HEK293 (cell line): ENCODE measurements at regions not wholly inside any gene's neighbourhood (a gene's known extent, or its start where the extent isn't known, plus 50 kb on each side); places are given as distances from the start of the nearest gene placed in this dataset.
A peak's percentile ranks its signal among the peaks of the same experiment; 100 is the strongest.

Experiments
- CTCF ChIA-PET: fragments of 350-600 bp; formaldehyde crosslinking; extraction: SDS; loops from one replicate; lab custom pipeline; 2021; ENCODE audit warnings: antibody characterized with exemption; lab: Yijun Ruan, JAX
- POLR2A ChIA-PET: fragments of 300-600 bp; formaldehyde crosslinking; extraction: SDS; loops from one replicate; lab custom pipeline; 2020; ENCODE audit warnings: antibody characterized with exemption, inconsistent platforms; lab: Yijun Ruan, JAX
- H3K27ac ChIP-seq: fragments of 200-500 bp; sonication (Bioruptor generic); 2 replicates; pipeline ENCODE4 v1.5.1; 2014; ENCODE audit warnings: low read depth, low read length, control low read depth, inconsistent platforms; ENCODE audit errors: extremely low read depth
- H3K36me3 ChIP-seq, 2 experiments: fragments of 200-500 bp in 1 of 2; sonication (Bioruptor generic) in 1 of 2; 1 replicate in 1 of 2; 2 replicates in 1 of 2; pipeline ENCODE4 v1.5.1; 2014 to 2017; ENCODE audit warnings: inconsistent platforms in 2 of 2, low read length in 2 of 2; ENCODE audit not compliant: control insufficient read depth in 2 of 2, insufficient read depth in 1 of 2
- H3K4me1 ChIP-seq: fragments of 200-500 bp; sonication (Bioruptor generic); 2 replicates; pipeline ENCODE4 v1.5.1; 2014; ENCODE audit warnings: mild to moderate bottlenecking, low read length, inconsistent platforms; ENCODE audit not compliant: control insufficient read depth, insufficient read depth
- H3K4me3 ChIP-seq: 2 replicates; pipeline ENCODE4 v1.5.1; 2011; ENCODE audit warnings: low read depth, mild to moderate bottlenecking, control low read depth, low read length, moderate library complexity
- H3K9me3 ChIP-seq: fragments of 200-500 bp; sonication (Bioruptor generic); 2 replicates; pipeline ENCODE4 v1.5.1; 2014; ENCODE audit warnings: low read depth, low read length, inconsistent platforms; ENCODE audit not compliant: control insufficient read depth, insufficient read depth
- ATF2 ChIP-seq: fragments of 450-650 bp; formaldehyde crosslinking; IDR thresholded peaks from 2 replicates; pipeline ENCODE4 v1.5.1; 2016; ENCODE audit warnings: missing biosample characterization, missing genetic modification characterization, low read depth
- HOXA7 ChIP-seq: sonication (generic); formaldehyde crosslinking; IDR thresholded peaks from 2 replicates; pipeline ENCODE4 v1.8.1; 2022; ENCODE audit warnings: missing genetic modification reagents, borderline replicate concordance
- MZF1 ChIP-seq: fragments of 450-650 bp; formaldehyde crosslinking; IDR thresholded peaks from 2 replicates; pipeline ENCODE4 v1.5.1; 2017; ENCODE audit warnings: missing biosample characterization, missing genetic modification characterization, borderline replicate concordance
- SCRT1 ChIP-seq: fragments of 450-650 bp; formaldehyde crosslinking; IDR thresholded peaks from 2 replicates; pipeline ENCODE4 v1.5.1; 2016; ENCODE audit warnings: missing biosample characterization, missing genetic modification characterization, borderline replicate concordance
- SCRT2 ChIP-seq: fragments of 450-650 bp; formaldehyde crosslinking; IDR thresholded peaks from 2 replicates; pipeline ENCODE4 v1.5.1; 2016; ENCODE audit warnings: missing biosample characterization, missing genetic modification characterization
- TCF7L2 ChIP-seq: IDR thresholded peaks from 2 replicates; pipeline ENCODE4 v1.6.1; 2011; ENCODE audit warnings: low read depth, mild to moderate bottlenecking, inconsistent platforms, low read length, moderate library complexity, borderline replicate concordance
- WT1 ChIP-seq: fragments of 450-650 bp; formaldehyde crosslinking; IDR thresholded peaks from 2 replicates; pipeline ENCODE4 v1.5.1; 2016; ENCODE audit warnings: missing biosample characterization, missing genetic modification characterization
- YY1 ChIP-seq: fragments of 450-650 bp; formaldehyde crosslinking; IDR thresholded peaks from 2 replicates; pipeline ENCODE4 v1.5.1; 2018; ENCODE audit warnings: missing biosample characterization, missing genetic modification characterization
- ZBTB17 ChIP-seq: fragments of 450-650 bp; formaldehyde crosslinking; IDR thresholded peaks from 2 replicates; pipeline ENCODE4 v1.5.1; 2016; ENCODE audit warnings: missing biosample characterization, missing genetic modification characterization
- ZBTB44 ChIP-seq: fragments of 450-650 bp; IDR thresholded peaks from 2 replicates; pipeline ENCODE4 v1.5.1; 2018; ENCODE audit warnings: missing biosample characterization, mild to moderate bottlenecking, missing genetic modification characterization
- ZBTB49 ChIP-seq: fragments of 450-650 bp; formaldehyde crosslinking; IDR thresholded peaks from 2 replicates; pipeline ENCODE4 v1.5.1; 2016; ENCODE audit warnings: missing biosample characterization, missing genetic modification characterization, low read depth
- ZNF114 ChIP-seq: fragments of 450-650 bp; formaldehyde crosslinking; IDR thresholded peaks from 2 replicates; pipeline ENCODE4 v1.5.0; 2017; ENCODE audit warnings: missing biosample characterization, missing genetic modification characterization
- ZNF121 ChIP-seq: fragments of 450-650 bp; formaldehyde crosslinking; IDR thresholded peaks from 2 replicates; pipeline ENCODE4 v1.5.1; 2016; ENCODE audit warnings: missing biosample characterization, missing genetic modification characterization
- ZNF175 ChIP-seq: fragments of 450-650 bp; formaldehyde crosslinking; IDR thresholded peaks from 2 replicates; pipeline ENCODE4 v1.5.1; 2016; ENCODE audit warnings: missing biosample characterization, missing genetic modification characterization
- ZNF19 ChIP-seq: fragments of 450-650 bp; formaldehyde crosslinking; IDR thresholded peaks from 2 replicates; pipeline ENCODE4; 2016; ENCODE audit warnings: missing biosample characterization, missing genetic modification characterization, low read depth
- ZNF266 ChIP-seq: fragments of 450-650 bp; formaldehyde crosslinking; IDR thresholded peaks from 2 replicates; pipeline ENCODE4 v1.5.1; 2016; ENCODE audit warnings: missing biosample characterization, missing genetic modification characterization, low read depth
- ZNF404 ChIP-seq: fragments of 450-650 bp; formaldehyde crosslinking; IDR thresholded peaks from 2 replicates; pipeline ENCODE4 v1.5.1; 2017; ENCODE audit warnings: missing biosample characterization, missing genetic modification characterization
- ZNF610 ChIP-seq: fragments of 450-650 bp; formaldehyde crosslinking; IDR thresholded peaks from 2 replicates; pipeline ENCODE4 v1.5.1; 2016; ENCODE audit warnings: missing biosample characterization, missing genetic modification characterization, borderline replicate concordance
- ZNF664 ChIP-seq: fragments of 450-650 bp; formaldehyde crosslinking; IDR thresholded peaks from 2 replicates; pipeline ENCODE4 v1.5.1; 2016; ENCODE audit warnings: missing biosample characterization, missing genetic modification characterization
- TF ChIP-seq, protein P1 (sequence below): fragments of 450-650 bp; formaldehyde crosslinking; IDR thresholded peaks from 2 replicates; pipeline ENCODE4 v1.5.1; 2016; ENCODE audit warnings: missing biosample characterization, missing genetic modification characterization
- TF ChIP-seq, protein P2 (sequence below): fragments of 450-650 bp; formaldehyde crosslinking; optimal IDR thresholded peaks from 2 replicates; pipeline ENCODE3; 2016; ENCODE audit warnings: missing biosample characterization, mild to moderate bottlenecking, missing genetic modification characterization
- TF ChIP-seq, protein P3 (sequence below): fragments of 450-650 bp; formaldehyde crosslinking; IDR thresholded peaks from 2 replicates; pipeline ENCODE4 v1.5.1; 2016; ENCODE audit warnings: missing biosample characterization, missing genetic modification characterization

- Histone ChIP-seq H3K4me3 (no peak overlapping the region), H3K9me3 (no peaks in the 10 kb centered on the region), H3K4me1 (no peaks in the 10 kb centered on the region), H3K36me3 (no peaks in the 10 kb centered on the region), H3K27ac (no peak overlapping the region)
- ChIA-PET POLR2A (no interaction called here), CTCF (no interaction called here)
- TF ChIP-seq ZNF114 (tag by site-specific recombination), result no peak
- no peak for TF ChIP-seq MZF1 (tag by site-specific recombination)
- TF ChIP-seq HOXA7 (CRISPR knock-in tag), result no peak
- no peak for TF ChIP-seq ZBTB17 (tag by site-specific recombination)
- TF ChIP-seq ZNF266, result no peak
- no peak for TF ChIP-seq ATF2 (tag by site-specific recombination)
- no peak for TF ChIP-seq TCF7L2
- no peak for TF ChIP-seq ZNF404 (tag by site-specific recombination)
- TF ChIP-seq, protein P1, sequence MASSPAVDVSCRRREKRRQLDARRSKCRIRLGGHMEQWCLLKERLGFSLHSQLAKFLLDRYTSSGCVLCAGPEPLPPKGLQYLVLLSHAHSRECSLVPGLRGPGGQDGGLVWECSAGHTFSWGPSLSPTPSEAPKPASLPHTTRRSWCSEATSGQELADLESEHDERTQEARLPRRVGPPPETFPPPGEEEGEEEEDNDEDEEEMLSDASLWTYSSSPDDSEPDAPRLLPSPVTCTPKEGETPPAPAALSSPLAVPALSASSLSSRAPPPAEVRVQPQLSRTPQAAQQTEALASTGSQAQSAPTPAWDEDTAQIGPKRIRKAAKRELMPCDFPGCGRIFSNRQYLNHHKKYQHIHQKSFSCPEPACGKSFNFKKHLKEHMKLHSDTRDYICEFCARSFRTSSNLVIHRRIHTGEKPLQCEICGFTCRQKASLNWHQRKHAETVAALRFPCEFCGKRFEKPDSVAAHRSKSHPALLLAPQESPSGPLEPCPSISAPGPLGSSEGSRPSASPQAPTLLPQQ, result no peak
- TF ChIP-seq, protein P2, sequence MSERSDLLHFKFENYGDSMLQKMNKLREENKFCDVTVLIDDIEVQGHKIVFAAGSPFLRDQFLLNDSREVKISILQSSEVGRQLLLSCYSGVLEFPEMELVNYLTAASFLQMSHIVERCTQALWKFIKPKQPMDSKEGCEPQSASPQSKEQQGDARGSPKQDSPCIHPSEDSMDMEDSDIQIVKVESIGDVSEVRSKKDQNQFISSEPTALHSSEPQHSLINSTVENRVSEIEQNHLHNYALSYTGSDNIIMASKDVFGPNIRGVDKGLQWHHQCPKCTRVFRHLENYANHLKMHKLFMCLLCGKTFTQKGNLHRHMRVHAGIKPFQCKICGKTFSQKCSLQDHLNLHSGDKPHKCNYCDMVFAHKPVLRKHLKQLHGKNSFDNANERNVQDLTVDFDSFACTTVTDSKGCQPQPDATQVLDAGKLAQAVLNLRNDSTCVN (tag by site-specific recombination), result no peak
- TF ChIP-seq SCRT1 (tag by site-specific recombination), result no peak
- TF ChIP-seq, protein P3, sequence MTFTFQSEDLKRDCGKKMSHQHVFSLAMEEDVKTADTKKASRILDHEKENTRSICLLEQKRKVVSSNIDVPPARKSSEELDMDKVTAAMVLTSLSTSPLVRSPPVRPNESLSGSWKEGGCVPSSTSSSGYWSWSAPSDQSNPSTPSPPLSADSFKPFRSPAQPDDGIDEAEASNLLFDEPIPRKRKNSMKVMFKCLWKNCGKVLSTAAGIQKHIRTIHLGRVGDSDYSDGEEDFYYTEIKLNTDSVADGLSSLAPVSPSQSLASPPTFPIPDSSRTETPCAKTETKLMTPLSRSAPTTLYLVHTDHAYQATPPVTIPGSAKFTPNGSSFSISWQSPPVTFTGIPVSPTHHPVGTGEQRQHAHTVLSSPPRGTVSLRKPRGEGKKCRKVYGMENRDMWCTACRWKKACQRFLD (tag by site-specific recombination), result no peak
- TF ChIP-seq ZNF664, result no peak
- TF ChIP-seq ZNF175 (tag by site-specific recombination), result no peak
- no peak for TF ChIP-seq ZBTB44
Measured at GRCh38 chr2:221915926-221916325, 343.8 kb upstream of the EPHA4 start.

- POLR2A ChIA-PET, result no interaction called here
Measured at GRCh38 chr2:221914334-221914880, 342.3 kb upstream of the EPHA4 start.

More at GRCh38 chr2:221914334-221914880, 342.3 kb upstream of the EPHA4 start:
- H3K36me3 ChIP-seq, result no peaks in the 10 kb centered on the region
- no peaks in the 10 kb centered on the region for H3K9me3 ChIP-seq
- CTCF ChIA-PET, result no interaction called here
- no peaks in the 10 kb centered on the region for H3K4me1 ChIP-seq
- no peak overlapping the region for H3K27ac ChIP-seq
- TF ChIP-seq SCRT2 (tag by site-specific recombination) (no peak), WT1 (tag by site-specific recombination) (peak; percentile 59; the same call in 1 of the 2 replicates), ZNF121 (tag by site-specific recombination) (no peak), ZNF19 (tag by site-specific recombination) (no peak), YY1 (tag by site-specific recombination) (no peak), ZBTB49 (tag by site-specific recombination) (peak; percentile 29; the same call in 1 of the 2 replicates), ZNF610 (tag by site-specific recombination) (no peak)
- no peak overlapping the region for H3K4me3 ChIP-seq
